Uterus (tissue), 3 donors: ENCODE measurements at regions not wholly inside any gene's neighbourhood (a gene's known extent, or its start where the extent isn't known, plus 50 kb on each side); places are given as distances from the start of the nearest gene placed in this dataset.

Experiments used
- DNase-seq, 2 donors: peaks; one replicate each; pipeline ENCODE4 v3.0.0-alpha.2; 2019 to 2020
- H3K27ac ChIP-seq, 2 donors: fragments of 200-600 bp; sonication (generic); 1 replicate in 1 of 2; 2 replicates in 1 of 2; pipeline ENCODE4 v1.5.1; 2016 to 2018
- H3K27me3 ChIP-seq, 2 donors: fragments of 200-600 bp; sonication (generic); one replicate each; pipeline ENCODE4 v1.5.1; 2018 to 2019; ENCODE audit warnings: control low read depth in 1 of 2
- H3K36me3 ChIP-seq, 2 donors: fragments of 200-600 bp; sonication (generic); one replicate each; pipeline ENCODE4 v1.5.1; 2019; ENCODE audit warnings: control low read depth in 1 of 2
- H3K4me1 ChIP-seq, 2 donors: fragments of 200-600 bp; sonication (generic); one replicate each; pipeline ENCODE4 v1.5.1; 2018 to 2019; ENCODE audit warnings: control low read depth in 1 of 2
- H3K4me3 ChIP-seq, 2 donors: fragments of 200-600 bp; sonication (generic); 1 replicate in 1 of 2; 2 replicates in 1 of 2; pipeline ENCODE4 v1.5.1; 2018 to 2019; ENCODE audit warnings: mild to moderate bottlenecking in 1 of 2
- H3K9me3 ChIP-seq, 2 donors: fragments of 200-600 bp; sonication (generic); one replicate each; pipeline ENCODE4 v1.5.1; 2019; ENCODE audit warnings: control low read depth in 1 of 2
- CTCF ChIP-seq, 4 experiments: fragments of 200-600 bp in 2 of 4; fragments of 450-650 bp in 2 of 4; sonication (generic) in 2 of 4; IDR thresholded peaks; one replicate each; pipeline ENCODE4 v1.5.1; 2016 to 2019; ENCODE audit warnings: antibody characterized with exemption in 4 of 4, mild to moderate bottlenecking in 2 of 4, moderate library complexity in 1 of 4
- POLR2A ChIP-seq, 2 donors: fragments of 450-650 bp; IDR thresholded peaks; one replicate each; pipeline ENCODE4 v1.6.1; 2016; ENCODE audit warnings: antibody characterized with exemption in 2 of 2, mild to moderate bottlenecking in 1 of 2, moderate library complexity in 1 of 2
- intact Hi-C: fragments of 100-400 bp; cut with DNase I; formaldehyde crosslinking; loops from one replicate; pipeline ENCODE4 v1.15.1; 2023; ENCODE audit warnings: low total_unique reads
- donor health status: DM: yes; HTN: yes; CAD: no.

DNA sequence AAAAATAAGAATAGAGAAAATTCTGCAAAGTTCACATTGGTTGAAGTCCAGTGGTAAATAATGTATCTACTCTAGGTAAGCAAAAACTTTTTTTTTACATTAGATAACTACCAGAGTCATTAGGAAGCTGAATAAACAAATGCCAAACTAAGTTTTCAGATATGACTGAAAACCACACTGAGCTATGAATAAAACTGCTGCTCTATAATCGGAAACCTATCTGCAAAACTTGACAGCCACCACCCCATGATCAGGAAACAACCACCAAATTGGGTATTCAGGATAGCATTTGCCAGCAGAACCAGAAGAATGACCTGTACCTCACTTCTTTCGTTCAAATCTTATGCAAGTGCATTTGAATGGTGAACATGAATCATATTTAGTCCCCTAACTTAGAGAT is 173.0 kb upstream of the TET2 start:
- TF ChIP-seq POLR2A (IDR thresholded peaks at IDR 0.05) (no peak), CTCF (IDR thresholded peaks at IDR 0.05) (no peak)

GRCh38 chr4:104975617-104976016 is 171.1 kb upstream of the TET2 start:
- Histone ChIP-seq H3K9me3 (no peaks in the 10 kb centered on the region), H3K27ac (no peak overlapping the region), H3K4me3 (no peak overlapping the region), H3K36me3 (no peaks in the 10 kb centered on the region), H3K4me1 (no peaks in the 10 kb centered on the region), H3K27me3 (no peaks in the 10 kb centered on the region)
- intact Hi-C loops = no loop called here
- no peak for DNase-seq
- TF ChIP-seq POLR2A (IDR thresholded peaks at IDR 0.05) (no peak), CTCF (IDR thresholded peaks at IDR 0.05) (no peak)

More for the DNA sequence above, 173.0 kb upstream of the TET2 start:
- H3K9me3 ChIP-seq = no peaks in the 10 kb centered on the region
- intact Hi-C loops = no loop called here
- H3K27me3 ChIP-seq = no peaks in the 10 kb centered on the region
- no peaks in the 10 kb centered on the region for H3K36me3 ChIP-seq
- no peak for DNase-seq
- H3K4me1 ChIP-seq = no peaks in the 10 kb centered on the region
- H3K4me3 ChIP-seq = no peak overlapping the region
- no peak overlapping the region for H3K27ac ChIP-seq

- DNase-seq = no peak
- no peak overlapping the region for H3K4me3 ChIP-seq
- H3K27me3 ChIP-seq = no peaks in the 10 kb centered on the region
- TF ChIP-seq POLR2A (IDR thresholded peaks at IDR 0.05) (no peak), CTCF (IDR thresholded peaks at IDR 0.05) (no peak)
- no peaks in the 10 kb centered on the region for H3K9me3 ChIP-seq
- intact Hi-C loops = no loop called here
- H3K27ac ChIP-seq = no peak overlapping the region
- no peaks in the 10 kb centered on the region for H3K36me3 ChIP-seq
- no peaks in the 10 kb centered on the region for H3K4me1 ChIP-seq
These were observed 170.4 kb upstream of the TET2 start for GRCh38 chr4:104976262-104976661.

DNA sequence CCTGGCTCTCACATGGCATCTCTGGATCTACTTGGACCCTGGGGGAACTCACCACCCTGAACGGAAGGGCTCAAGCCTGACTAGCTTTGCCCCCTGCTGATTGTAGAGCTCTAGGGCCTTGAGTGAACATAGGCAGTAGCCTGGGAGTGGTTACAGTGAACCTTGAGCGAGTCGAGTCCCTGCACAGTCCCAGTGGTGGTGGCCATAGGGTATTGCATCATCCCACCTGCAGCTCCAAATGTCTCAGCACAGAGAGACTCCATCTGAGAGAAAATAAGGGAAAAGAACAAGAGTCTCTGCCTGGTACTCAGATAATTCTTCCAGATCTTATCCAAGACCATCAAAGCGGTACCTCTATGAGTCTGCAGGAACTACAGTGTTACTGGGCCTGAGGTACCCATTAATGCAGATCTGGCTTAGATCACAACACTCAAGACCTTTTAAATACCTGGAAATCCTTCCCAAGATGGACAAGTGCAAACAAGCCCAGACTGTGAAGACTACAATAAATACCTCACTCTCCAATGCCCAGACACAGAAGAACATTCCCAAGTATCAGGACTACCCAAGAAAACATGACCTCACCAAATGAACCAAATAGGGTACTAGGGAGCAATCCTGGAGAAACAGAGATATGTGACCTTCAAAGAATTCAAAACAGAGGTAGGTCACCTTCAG is 167.5 kb upstream of the TET2 start:
- DNase-seq = no peak
- Histone ChIP-seq H3K4me3 (no peak overlapping the region), H3K4me1 (no peaks in the 10 kb centered on the region), H3K27ac (no peak overlapping the region), H3K27me3 (no peaks in the 10 kb centered on the region), H3K9me3 (peaks cover 0 to 3% of the 10 kb centered on the region in 2 donors), H3K36me3 (no peaks in the 10 kb centered on the region)
- TF ChIP-seq POLR2A (IDR thresholded peaks at IDR 0.05) = no peak
- no peak for TF ChIP-seq CTCF (IDR thresholded peaks at IDR 0.05)
- intact Hi-C loops = no loop called here

DNA sequence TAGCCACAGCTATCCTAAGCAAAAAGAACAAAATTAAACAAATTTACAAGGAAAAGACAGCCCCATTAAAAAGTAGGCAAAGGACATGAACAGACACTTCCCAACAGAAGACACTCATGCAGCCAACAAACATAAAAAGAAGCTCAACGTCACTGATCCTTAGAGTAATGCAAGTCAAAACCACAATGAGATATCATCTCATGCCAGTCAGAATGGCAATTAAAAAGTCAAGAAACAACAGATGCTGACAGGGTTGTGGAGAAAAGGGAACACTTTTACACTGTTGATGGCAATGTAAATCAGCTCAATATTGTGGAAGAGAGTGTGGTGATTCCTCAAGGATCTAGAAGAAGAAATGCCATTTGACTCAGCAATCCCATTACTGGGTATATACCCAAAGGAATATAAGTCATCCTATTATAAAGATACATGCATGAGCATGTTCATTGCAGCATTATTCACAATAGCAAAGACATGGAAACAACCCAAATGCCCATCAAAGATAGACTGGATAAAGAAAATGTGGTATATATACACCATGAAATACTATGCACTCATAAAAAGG is 163.0 kb upstream of the TET2 start:
- H3K27ac ChIP-seq = no peak overlapping the region
- H3K36me3 ChIP-seq = no peaks in the 10 kb centered on the region
- no peak for DNase-seq
- intact Hi-C loops = no loop called here
- no peak overlapping the region for H3K4me3 ChIP-seq
- TF ChIP-seq POLR2A (IDR thresholded peaks at IDR 0.05) = no peak
- no peak for TF ChIP-seq CTCF (IDR thresholded peaks at IDR 0.05)
- peaks cover 0 to 3% of the 10 kb centered on the region in 2 donors for H3K9me3 ChIP-seq
- no peaks in the 10 kb centered on the region for H3K27me3 ChIP-seq
- no peaks in the 10 kb centered on the region for H3K4me1 ChIP-seq
